ENCODE measurements at regions not wholly inside any gene's neighbourhood (a gene's known extent, or its start where the extent isn't known, plus 50 kb on each side); places are given as distances from the start of the nearest gene placed in this dataset.

Small RNA genes lying in the stretch of these regions (small RNA-seq; reads per million reads assigned to genes)
- gene PSMC1P5 (0 reads per million in 3 donors), gene RF00322 (0 reads per million in 3 donors), gene RN7SL255P (0 reads per million in 3 donors), gene RNA5SP189 (0 reads per million in 3 donors), gene RNU1-140P (0 to 0.11 (median 0) reads per million in 3 donors), gene RNU6-334P (0 reads per million in 3 donors)

Data from sigmoid colon (tissue), 3 donors.